HG02938 (cell line): ENCODE measurements at regions not wholly inside any gene's neighbourhood (a gene's known extent, or its start where the extent isn't known, plus 50 kb on each side); places are given as distances from the start of the nearest gene placed in this dataset.
A peak's percentile ranks its signal among the peaks of the same experiment; 100 is the strongest.

Source experiments
- ATAC-seq: cut with Tn5 transposase; IDR thresholded peaks from one replicate; pipeline ENCODE4 v1.9.1; 2021; ENCODE audit warnings: mild to moderate bottlenecking, moderate library complexity; ENCODE audit not compliant: unreplicated experiment

DNA sequence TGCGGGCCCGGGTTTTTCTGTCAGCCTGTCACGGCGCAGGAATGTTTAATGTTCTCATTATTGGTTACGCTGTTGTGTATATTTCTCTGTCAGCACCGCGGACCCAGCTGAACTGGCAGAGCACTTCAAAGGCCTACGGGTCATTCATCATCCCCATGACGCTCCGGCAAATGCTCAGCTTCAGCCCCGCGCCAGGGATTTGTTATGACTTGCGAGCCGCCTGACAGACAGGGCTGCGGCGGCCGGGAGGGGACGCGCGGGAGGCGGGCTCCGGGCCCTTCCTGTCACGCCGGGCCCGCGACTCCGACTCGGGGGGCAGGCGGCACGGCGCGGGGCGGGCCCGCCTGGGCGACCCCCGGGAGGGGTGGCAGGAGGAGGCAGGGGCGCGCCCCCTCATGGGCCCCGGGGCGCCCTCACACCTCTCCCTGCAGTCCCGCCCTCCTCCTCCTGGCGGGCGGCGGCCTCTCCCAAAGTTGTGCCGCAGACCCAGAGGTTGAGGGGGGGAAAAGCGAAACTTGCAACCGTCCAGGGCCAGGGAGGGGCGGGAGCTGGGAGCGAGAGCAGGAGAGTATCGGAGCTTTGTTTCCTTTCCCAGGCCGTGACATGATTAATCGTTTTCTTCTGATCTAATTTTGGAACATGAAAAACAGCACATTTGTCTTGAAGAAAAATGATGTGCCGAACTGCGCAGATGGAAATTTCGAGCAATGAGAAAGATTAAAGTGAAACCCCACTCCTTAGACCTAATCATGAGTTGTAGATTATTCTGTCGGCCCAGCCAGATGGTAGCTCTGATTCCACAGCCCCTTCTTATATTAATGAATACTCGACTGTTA, 59.3 kb upstream of the COMTD1 start:
- ATAC-seq = peak; percentile 81

DNA sequence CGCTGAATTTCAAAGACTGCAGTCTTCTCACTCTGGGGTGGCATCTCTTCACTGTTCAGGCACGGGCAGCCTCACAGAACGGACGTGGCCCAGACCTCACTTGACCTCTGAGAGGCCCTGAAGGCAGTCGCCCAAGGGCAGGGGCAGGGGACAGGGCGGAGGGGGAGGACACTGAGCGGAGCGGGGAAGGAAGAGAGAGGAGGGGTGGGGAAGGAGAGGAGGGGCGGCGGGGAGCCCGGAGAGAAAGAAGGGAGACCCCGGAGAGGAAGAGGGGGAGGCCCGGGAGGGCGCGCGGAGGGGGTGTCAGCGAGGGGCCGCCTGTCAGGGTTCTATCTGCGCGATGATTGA, 58.7 kb upstream of the COMTD1 start:
- no peak for ATAC-seq

DNA sequence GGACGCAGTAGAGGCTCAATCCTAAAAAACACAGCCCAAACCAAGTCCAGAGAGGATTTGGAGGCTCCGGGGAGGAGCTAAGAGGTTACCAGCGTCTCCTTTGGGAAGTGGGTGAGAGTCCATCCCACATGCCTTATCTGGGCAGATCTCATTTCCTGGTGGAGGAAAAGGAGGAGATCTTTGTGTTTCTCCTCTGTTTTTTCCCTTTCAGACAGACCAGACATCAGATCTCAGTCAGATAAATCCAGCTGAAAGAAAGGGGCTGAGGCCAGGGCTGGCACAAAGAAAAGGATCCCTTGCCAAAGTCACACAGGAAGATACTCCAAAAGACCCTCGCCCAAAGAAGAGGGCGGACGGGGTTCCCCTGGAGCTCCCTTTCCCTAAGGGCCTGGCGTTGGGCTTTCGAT, 58.3 kb upstream of the COMTD1 start:
- ATAC-seq = no peak

DNA sequence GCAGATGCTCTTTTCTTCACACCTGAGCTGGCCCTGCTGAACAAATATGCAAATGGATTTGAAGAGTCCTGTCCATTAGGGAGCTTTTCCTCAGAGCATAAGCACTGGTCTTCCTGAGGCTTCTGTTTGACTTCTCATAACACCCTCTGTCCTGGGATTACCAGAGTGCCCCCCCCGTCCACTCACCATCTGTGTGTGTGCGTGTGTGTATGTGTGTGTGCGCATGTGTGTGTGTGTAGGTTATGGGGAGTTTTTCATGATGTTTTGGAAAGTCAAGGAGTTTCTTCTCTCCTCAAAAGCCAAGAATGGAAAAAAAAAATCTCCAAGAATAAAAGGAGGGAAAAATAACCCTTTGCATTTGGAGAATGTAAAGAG, 57.7 kb upstream of the COMTD1 start:
- no peak for ATAC-seq

DNA sequence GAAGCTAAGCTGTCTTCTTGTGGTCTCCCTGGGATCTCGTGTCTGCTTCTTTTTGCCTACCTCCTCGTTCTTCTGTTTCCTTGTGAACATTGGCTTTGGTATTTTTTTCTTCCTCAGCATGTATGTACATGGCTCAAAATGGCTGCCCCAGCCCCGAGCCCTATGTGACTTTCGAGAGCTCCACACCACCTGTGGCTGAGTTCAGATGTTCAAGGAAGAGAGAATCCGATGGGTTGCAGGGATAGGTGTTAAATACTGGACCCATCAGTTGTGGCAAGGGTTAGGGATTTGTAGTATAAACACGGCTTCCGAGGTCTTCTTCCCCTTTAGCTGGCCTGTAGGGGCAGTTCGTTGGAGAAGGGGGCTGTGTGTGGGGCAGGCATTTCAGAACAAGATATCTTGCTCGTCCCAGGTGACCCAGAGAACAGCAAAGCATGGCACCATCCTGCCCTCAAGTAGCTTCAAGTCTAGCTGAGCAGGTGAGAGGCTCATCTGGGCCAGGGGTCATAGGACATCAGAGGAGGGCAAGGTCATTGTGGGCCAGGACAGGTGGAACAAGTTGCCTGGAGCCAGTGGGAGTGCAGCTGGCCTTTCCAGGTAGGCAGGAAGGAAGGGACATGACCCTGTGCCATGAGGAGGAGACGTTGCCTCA, 57.2 kb upstream of the COMTD1 start:
- no peak for ATAC-seq

DNA sequence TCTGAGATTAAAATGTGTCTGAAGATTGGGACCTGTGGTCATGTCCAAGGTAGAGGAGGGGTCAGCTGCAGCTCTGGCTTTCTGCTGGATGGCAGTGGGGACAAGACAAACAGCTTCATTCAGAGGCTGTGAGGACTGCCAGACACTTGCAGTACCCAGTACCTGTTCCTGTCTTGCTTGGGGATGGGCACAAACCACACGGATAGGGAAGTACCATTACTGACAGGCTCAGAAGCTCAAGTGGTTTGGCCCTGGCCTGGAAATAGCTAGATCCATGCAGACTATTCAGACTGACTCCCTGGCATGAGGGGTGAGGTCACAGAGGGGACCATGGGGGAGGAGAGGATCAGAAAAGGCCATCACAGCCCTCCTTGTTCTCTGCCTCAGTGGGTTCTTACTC, 56.0 kb upstream of the COMTD1 start:
- no peak for ATAC-seq

DNA sequence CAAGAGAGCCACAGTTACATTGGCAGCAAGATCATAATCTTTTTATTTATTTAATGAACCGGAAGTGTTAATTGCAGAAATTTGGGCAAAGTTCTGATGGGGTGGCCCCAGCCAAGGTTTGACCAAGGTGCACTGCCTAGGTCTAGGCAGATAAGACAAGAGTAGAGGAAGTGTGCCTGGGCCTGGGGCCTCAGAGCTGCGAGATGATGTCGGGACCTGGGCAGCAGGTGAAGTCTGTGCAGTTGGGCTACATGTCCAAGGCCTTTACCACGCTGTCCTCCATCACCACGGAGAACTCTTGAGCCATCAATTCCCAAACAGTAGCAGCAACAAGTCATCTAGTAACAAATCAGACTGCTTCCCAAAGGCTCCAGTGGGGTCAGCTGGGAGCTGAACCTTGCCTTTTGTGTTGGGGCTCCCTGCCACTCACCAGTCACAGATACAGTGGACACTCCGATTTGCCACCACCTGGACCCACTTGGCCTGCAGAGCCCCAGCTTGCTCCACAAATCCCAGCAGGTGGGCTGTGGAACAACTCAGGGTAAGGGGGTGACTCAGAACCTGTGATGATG, 52.5 kb upstream of the COMTD1 start:
- no peak for ATAC-seq

DNA sequence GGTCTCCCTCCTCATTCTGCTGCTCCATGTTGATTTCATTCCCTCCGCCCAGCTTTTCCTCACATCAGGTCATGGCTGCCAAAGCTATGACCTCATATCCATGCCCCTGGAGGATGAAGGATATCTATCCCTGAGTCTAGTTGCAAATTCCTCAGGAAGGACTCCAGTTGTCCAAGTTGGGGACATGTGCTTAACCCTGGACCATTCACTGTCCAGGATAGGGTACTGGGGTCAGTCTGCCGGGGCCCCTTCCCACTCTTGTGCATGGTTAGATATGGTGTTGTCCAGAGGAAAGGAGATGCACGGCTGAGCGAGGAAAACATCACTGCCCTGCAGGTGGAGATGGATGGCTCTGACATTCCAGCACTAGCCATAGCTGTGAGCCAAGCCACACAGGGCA, 51.9 kb upstream of the COMTD1 start:
- no peak for ATAC-seq

DNA sequence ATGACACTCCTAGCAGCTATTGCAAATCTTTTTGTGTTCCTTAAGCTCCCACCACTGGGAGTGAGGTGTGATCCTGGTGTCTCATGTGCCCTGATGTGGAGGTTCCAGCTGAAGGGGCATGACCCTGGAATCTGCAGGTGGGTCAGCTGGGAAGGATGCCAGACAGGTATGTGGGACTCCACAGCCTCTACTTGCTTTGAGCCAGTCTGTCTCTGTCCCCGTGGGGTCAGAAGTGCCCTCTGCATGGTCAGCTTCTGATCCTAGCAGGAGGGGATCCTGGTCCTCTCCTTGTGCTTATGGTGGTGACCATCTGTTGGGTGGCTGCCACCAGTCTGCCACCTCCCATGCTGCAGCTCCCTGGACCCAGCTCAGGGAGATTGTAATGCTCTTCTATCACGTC, 51.1 kb upstream of the COMTD1 start:
- no peak for ATAC-seq
